Spleen (tissue), 11 donors: ENCODE measurements at regions not wholly inside any gene's neighbourhood (a gene's known extent, or its start where the extent isn't known, plus 50 kb on each side); places are given as distances from the start of the nearest gene placed in this dataset.

Source experiments
- DNase-seq: peaks from one replicate; pipeline ENCODE4 v3.0.0-alpha.2; 2020
- H3K27ac ChIP-seq, 8 donors: fragments of 200-600 bp; sonication (generic) in 7 of 8; 1 replicate in 4 of 8; 2 replicates in 4 of 8; pipeline versions ENCODE4 v1.5.0 to v1.8.0; 2016 to 2021; ENCODE audit warnings: inconsistent platforms in 4 of 8, mild to moderate bottlenecking in 4 of 8, moderate library complexity in 1 of 8
- H3K27me3 ChIP-seq, 7 donors: fragments of 200-600 bp; sonication (generic) in 6 of 7; replicated peaks in 1 of 7; 1 replicate in 4 of 7; 2 replicates in 3 of 7; pipeline versions ENCODE4 v1.5.0 to v1.8.0; 2016 to 2021; ENCODE audit warnings: inconsistent platforms in 3 of 7, mild to moderate bottlenecking in 1 of 7
- H3K36me3 ChIP-seq, 6 donors: fragments of 200-600 bp; sonication (generic) in 5 of 6; 1 replicate in 4 of 6; 2 replicates in 2 of 6; pipeline versions ENCODE4 v1.5.0 to v1.8.0; 2016 to 2021; ENCODE audit warnings: inconsistent platforms in 2 of 6
- H3K4me1 ChIP-seq, 6 donors: fragments of 200-600 bp; sonication (generic) in 5 of 6; 1 replicate in 3 of 6; 2 replicates in 3 of 6; pipeline versions ENCODE4 v1.5.0 to v1.8.0; 2016 to 2021; ENCODE audit warnings: inconsistent platforms in 3 of 6
- H3K4me3 ChIP-seq, 8 donors: fragments of 200-600 bp; sonication (generic) in 7 of 8; 1 replicate in 4 of 8; 2 replicates in 4 of 8; pipeline versions ENCODE4 v1.5.0 to v1.8.0; 2016 to 2021; ENCODE audit warnings: inconsistent platforms in 4 of 8, mild to moderate bottlenecking in 4 of 8, moderate library complexity in 2 of 8
- H3K9me3 ChIP-seq, 8 donors: fragments of 200-600 bp; sonication (generic) in 7 of 8; 1 replicate in 4 of 8; 2 replicates in 4 of 8; pipeline versions ENCODE4 v1.5.0 to v1.8.0; 2016 to 2021; ENCODE audit warnings: inconsistent platforms in 4 of 8
- POLR2A ChIP-seq, 3 donors: fragments of 450-650 bp; IDR thresholded peaks; one replicate each; pipeline ENCODE4 v1.5.1; 2017; ENCODE audit warnings: antibody characterized with exemption in 3 of 3, mild to moderate bottlenecking in 1 of 3
- POLR2AphosphoS5 ChIP-seq, 3 donors: sonication (generic); formaldehyde crosslinking; IDR thresholded peaks; one replicate each; pipeline ENCODE4 v1.5.1; 2017; ENCODE audit warnings: antibody characterized with exemption in 3 of 3
- WGBS, 5 donors: extraction: QIAGEN DNeasy Blood & Tissue Kit in 3 of 5; methylation state at CpG; one replicate each; pipeline versions ENCODE4 v1.1.5 to v1.1.7; 2013 to 2018; 5-methylcytosine and 5-hydroxymethylcytosine counted together
- intact Hi-C: fragments of 100-400 bp; cut with DNase I; formaldehyde crosslinking; loops from one replicate; pipeline ENCODE4 v1.15.0; 2023; ENCODE audit warnings: low total_unique reads
- TF ChIP-seq, protein P1 (sequence below), 11 experiments: fragments of 200-600 bp in 7 of 11; fragments of 450-650 bp in 4 of 11; sonication (generic) in 4 of 11; IDR thresholded peaks in 8 of 11; conservative IDR thresholded peaks in 3 of 11; 1 replicate in 7 of 11; 2 replicates in 4 of 11; pipeline versions ENCODE4 v1.4.0 to v1.8.0; 2016 to 2021; ENCODE audit warnings: antibody characterized with exemption in 11 of 11, inconsistent platforms in 4 of 11, mild to moderate bottlenecking in 1 of 11
- donor health status: healthy with polysubstance abuse.
- donor health status: DM: no; HTN: no; CAD: no; lungs with moderate emphysema.
- donor health status: DM: no; HTN: no; CAD: no.
- donor health status: Bipolar disorder and iron deficiency.
- donor health status: healthy.
- donor health status: DM: no; HTN: no; CAD: no.
- donor health status: DM: yes; HTN: yes; CAD: no.

DNA sequence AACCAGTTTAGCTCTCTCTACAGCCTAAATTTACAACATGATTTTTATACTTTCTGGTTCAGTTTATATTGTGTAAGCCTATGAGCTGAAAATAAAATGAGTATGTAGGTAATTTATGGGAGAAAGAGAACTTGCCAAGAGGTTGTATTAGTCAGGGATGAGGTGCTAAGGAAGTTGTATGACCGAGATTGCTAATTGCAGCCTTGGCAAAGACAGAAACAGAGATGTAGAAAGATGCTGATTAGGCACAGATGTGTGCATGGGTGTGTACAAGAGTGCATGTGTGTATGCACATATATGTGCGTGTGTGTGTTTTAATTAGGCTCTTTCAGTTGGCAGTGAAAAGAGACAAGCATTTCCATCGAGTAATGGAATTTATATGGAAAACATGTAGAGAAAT lies 213.9 kb downstream of the FBXO15 start:
- no peaks in the 10 kb centered on the region for H3K36me3 ChIP-seq
- DNase-seq: no peak
- no peaks in the 10 kb centered on the region for H3K4me1 ChIP-seq
- 76 to 89% (median 81%) methylated on average over 3 of the region's 3 CpGs for WGBS, 5 donors
- no peak for TF ChIP-seq POLR2A (IDR thresholded peaks at IDR 0.05)
- TF ChIP-seq, protein P1, sequence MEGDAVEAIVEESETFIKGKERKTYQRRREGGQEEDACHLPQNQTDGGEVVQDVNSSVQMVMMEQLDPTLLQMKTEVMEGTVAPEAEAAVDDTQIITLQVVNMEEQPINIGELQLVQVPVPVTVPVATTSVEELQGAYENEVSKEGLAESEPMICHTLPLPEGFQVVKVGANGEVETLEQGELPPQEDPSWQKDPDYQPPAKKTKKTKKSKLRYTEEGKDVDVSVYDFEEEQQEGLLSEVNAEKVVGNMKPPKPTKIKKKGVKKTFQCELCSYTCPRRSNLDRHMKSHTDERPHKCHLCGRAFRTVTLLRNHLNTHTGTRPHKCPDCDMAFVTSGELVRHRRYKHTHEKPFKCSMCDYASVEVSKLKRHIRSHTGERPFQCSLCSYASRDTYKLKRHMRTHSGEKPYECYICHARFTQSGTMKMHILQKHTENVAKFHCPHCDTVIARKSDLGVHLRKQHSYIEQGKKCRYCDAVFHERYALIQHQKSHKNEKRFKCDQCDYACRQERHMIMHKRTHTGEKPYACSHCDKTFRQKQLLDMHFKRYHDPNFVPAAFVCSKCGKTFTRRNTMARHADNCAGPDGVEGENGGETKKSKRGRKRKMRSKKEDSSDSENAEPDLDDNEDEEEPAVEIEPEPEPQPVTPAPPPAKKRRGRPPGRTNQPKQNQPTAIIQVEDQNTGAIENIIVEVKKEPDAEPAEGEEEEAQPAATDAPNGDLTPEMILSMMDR (IDR thresholded peaks at IDR 0.05 in 8 of 11, conservative IDR thresholded peaks at IDR 0.05 in 3 of 11): no peak
- no peak for TF ChIP-seq POLR2AphosphoS5 (IDR thresholded peaks at IDR 0.05)
- H3K27me3 ChIP-seq: no peaks in the 10 kb centered on the region
- intact Hi-C loops: no loop called here
- no peaks in the 10 kb centered on the region for H3K9me3 ChIP-seq
- no peak overlapping the region for H3K4me3 ChIP-seq
- H3K27ac ChIP-seq: no peak overlapping the region

DNA sequence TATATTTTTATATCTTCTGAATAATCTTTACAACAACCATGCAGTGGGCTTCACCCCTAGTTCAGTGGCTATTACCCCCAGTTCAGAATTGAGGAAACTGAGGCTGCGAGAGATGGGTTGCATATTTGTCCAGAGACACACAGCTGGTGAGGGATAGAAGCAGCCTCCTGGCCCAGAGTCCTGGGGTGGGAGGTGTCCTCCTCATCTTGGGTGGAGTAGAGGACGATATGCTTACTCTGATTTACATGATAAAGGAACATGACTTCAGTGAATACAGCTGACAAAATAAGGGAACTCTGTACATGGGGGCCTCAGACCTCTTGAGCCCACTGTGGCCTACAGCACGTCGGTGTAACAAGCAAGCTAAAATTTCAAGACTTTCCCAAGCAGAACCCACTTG lies 214.7 kb downstream of the FBXO15 start:
- intact Hi-C loops: no loop called here
- Histone ChIP-seq H3K36me3 (no peaks in the 10 kb centered on the region), H3K4me3 (no peak overlapping the region), H3K27ac (no peak overlapping the region), H3K4me1 (no peaks in the 10 kb centered on the region), H3K9me3 (no peaks in the 10 kb centered on the region), H3K27me3 (no peaks in the 10 kb centered on the region)
- 78 to 93% (median 87%) methylated on average over 4 of the region's 4 CpGs for WGBS, 5 donors
- no peak for DNase-seq
- TF ChIP-seq POLR2A (IDR thresholded peaks at IDR 0.05) (no peak), POLR2AphosphoS5 (IDR thresholded peaks at IDR 0.05) (no peak)
- TF ChIP-seq, protein P1 (IDR thresholded peaks at IDR 0.05 in 8 of 11, conservative IDR thresholded peaks at IDR 0.05 in 3 of 11): no peak

DNA sequence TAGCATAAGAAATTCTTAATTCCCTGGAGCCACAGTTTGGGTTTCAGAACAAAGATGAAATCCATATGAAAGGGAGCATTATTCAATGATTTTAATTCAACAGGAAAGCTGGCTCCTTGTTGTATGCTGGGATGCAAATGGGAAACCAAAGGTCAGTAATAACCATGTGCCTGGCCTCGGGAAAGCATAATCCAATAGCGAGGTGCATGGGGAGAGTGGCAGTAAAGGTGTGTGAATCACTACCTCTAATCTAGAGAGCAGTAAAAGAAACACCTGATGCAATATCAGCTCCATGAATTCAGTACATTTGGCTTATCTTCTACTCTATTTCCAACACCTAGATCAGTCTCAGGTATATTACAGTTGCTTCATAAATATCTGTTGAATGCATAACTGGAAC lies 220.1 kb downstream of the FBXO15 start:
- WGBS, 5 donors: 82 to 95% (median 91%) methylated on average over 2 of the region's 2 CpGs
- intact Hi-C loops: no loop called here
- Histone ChIP-seq H3K4me1 (no peaks in the 10 kb centered on the region), H3K27ac (no peak overlapping the region), H3K36me3 (no peaks in the 10 kb centered on the region), H3K4me3 (no peak overlapping the region), H3K27me3 (peaks cover 0 to 3% (median 0%) of the 10 kb centered on the region in 7 donors), H3K9me3 (no peaks in the 10 kb centered on the region)
- DNase-seq: no peak
- TF ChIP-seq, protein P1 (IDR thresholded peaks at IDR 0.05 in 8 of 11, conservative IDR thresholded peaks at IDR 0.05 in 3 of 11): no peak

DNA sequence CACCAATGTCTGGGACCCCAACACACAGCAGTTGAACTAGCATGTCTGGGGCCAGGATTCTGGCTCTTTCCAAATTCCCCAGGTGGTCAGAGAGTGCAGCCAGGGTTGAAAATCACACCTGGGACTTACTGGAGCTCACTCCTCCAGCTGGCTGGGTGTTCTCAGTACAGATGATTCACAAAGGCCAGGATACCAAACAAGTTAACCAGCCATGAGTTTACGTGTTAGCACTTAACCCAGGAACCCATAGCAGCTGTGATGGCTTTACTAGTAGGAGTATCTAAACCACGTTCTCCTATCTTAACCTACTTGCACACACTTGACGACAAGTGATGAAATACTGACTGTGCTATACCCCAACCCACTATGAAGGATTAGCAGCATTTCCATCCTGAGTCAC lies 222.8 kb downstream of the FBXO15 start:
- Histone ChIP-seq H3K4me1 (no peaks in the 10 kb centered on the region), H3K27ac (no peak overlapping the region), H3K4me3 (no peak overlapping the region), H3K36me3 (no peaks in the 10 kb centered on the region), H3K9me3 (no peaks in the 10 kb centered on the region), H3K27me3 (peaks cover 0 to 3% (median 0%) of the 10 kb centered on the region in 7 donors)
- TF ChIP-seq, protein P1 (IDR thresholded peaks at IDR 0.05 in 8 of 11, conservative IDR thresholded peaks at IDR 0.05 in 3 of 11): no peak
- intact Hi-C loops: no loop called here
- 74 to 84% (median 74%) methylated on average over 3 of the region's 3 CpGs for WGBS, 5 donors
- DNase-seq: no peak
